ENCODE measurements at regions not wholly inside any gene's neighbourhood (a gene's known extent, or its start where the extent isn't known, plus 50 kb on each side); places are given as distances from the start of the nearest gene placed in this dataset.
A peak's percentile ranks its signal among the peaks of the same experiment; 100 is the strongest.
"Not testable (repeated sequence)": the region's sequence is repeated elsewhere in the genome, so short reads cannot be mapped to it uniquely, and the experiment has no call there.

DNA sequence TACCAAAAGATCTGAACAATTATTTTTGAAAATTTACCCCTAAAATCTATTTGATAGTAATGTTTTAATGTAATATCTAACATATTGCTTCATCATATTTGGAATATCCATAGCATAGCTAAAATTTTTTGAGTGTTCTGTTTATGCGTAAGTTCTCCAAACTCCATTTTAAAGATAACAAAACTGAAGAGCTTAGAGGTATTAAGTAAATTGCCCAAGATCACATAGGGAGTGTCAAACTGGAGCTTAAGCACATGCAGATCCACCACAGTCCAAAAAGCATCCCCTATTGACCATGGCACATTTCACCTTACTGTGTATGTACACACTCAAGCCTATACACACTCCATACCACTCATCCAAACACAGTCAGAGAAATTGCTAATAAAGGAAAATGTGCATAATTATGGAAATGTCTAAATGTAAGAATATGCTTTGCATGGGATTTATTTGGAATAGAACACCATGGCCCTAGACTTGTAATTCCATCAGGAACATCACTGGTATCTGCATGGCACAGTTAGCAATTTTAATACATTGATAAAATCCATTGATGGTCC, 85.2 kb upstream of the TGFBR2 start:
- DNase-seq (ENCODE audit: low spot score) = no peak

DNA sequence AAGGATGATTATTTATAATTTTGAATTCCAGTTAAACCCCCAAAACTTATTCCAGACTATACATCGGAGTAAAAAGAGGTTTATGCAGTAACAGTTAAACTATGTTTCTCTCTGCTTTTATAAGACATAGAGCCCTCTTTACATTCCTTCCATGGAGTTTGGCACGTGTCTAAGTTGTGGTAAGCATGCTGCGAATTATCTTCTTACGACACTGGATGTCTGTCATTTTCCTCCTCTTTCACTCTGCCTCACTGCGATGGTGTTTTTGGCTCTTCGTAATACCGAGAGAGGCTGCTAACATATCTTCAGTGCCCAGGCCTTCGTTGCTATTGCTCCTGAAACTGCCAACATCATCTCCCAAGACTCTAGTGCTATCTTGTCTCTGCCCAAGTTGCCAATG, 83.9 kb upstream of the TGFBR2 start:
- no peak for DNase-seq (ENCODE audit: low spot score)

GRCh38 chr3:30523366-30523765, 83.0 kb upstream of the TGFBR2 start:
- no peak for DNase-seq (ENCODE audit: low spot score)

- no peak for DNase-seq (ENCODE audit: low spot score)
These were observed 81.9 kb upstream of the TGFBR2 start for GRCh38 chr3:30524357-30525040.

GRCh38 chr3:30526031-30526430, 80.4 kb upstream of the TGFBR2 start:
- no peak for DNase-seq (ENCODE audit: low spot score)

DNA sequence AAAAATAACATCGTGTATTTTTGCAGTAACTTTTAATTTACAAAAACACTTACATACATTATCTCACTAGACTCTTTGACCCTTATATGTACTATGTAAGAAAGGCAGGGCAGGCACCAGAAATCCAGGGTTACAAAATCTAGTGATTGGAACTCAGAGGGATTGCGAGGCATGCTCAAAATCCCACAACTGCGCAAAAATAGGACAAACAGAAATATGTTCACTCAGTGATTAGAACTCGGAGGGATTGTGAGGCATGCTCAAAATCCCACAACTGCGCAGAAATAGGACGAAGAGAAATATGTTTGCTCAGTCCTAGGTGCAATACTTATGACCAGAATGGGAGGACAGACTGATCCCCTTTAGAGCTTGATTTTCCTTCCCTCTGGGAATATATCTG, 79.2 kb upstream of the TGFBR2 start:
- DNase-seq (ENCODE audit: low spot score) = no peak

DNA sequence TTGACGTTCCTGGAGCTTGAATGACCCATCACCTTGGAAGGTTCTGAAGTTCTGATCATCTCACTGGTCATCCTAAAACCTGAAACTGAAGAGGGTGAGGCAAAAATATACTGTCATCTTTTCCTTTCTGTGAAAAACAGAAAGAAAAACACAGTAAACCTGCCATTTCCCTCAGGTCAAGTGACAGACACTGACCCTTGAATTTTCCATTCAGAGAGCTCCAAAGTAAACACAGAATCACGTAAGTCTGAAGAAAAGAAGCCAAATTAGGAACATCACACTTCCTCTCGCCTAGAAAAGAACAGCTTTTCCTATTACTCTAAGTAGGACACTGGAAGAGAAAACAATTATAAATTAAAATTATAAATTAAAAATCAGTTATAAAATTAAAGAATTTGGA, 78.7 kb upstream of the TGFBR2 start:
- no peak for DNase-seq (ENCODE audit: low spot score)

DNA sequence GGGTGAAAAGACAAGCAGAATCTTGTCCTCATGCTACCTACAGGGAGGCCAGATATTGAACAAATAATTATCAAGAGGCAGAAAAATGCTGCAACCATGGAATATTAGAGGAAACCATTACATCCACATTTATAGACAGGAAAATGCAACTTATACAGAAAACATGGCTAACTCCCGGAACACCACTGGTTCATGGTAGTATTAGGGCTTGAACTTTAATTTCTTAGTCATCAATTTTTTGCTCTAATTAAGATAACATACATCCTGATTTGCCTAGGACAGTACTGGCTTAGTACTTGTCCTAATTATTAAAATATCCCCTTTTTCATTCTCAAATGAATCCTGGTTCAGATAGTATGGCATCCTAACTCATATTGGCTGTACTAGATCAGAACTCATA, 76.3 kb upstream of the TGFBR2 start:
- DNase-seq (ENCODE audit: low spot score) = no peak

DNA sequence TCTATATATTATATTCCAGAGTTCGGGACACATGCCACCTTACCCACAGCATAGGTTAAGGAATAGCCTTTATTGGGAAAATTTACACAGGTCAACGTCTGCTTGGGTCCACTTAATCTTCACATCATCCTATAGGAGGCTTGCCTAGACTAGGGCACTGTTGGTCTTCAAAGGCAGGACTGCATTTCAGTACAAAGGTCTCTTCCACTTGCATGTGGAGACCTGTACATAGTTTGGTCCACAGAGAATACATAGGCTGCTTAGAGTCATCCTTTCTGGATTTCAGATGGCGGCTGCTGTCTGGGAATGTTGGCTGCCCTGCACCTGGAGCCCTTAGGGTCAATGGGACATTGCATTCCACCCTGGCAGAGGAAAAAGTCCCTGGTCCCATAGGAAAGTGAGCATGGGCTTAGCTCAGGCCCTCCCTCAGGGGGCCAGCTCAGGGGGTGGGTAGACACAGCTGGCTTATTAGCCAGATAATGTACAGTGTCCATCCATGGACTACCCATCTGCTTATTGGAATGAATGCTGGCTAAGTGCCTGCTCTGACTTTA, 75.3 kb upstream of the TGFBR2 start:
- peak; percentile 21 for DNase-seq (ENCODE audit: low spot score)

DNA sequence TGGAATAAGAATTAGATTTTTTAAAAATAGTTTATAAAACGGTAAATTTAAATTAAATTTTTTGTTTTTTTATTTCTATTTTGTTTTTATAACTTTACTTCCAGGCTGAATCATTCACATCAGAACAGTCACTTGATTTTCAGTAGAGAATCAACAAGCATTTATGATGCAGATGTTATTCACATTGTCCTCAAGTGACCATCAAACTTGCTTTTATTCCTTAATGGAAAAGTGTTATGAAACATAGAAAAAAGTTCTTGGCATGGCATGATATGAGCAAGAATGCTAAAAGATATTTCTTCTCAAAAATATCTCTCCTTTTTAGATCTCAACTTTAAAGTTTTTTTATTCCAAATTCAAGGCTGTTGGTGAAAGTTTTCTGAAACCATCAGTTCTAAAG, 70.9 kb upstream of the TGFBR2 start:
- DNase-seq (ENCODE audit: low spot score) = no peak

DNA sequence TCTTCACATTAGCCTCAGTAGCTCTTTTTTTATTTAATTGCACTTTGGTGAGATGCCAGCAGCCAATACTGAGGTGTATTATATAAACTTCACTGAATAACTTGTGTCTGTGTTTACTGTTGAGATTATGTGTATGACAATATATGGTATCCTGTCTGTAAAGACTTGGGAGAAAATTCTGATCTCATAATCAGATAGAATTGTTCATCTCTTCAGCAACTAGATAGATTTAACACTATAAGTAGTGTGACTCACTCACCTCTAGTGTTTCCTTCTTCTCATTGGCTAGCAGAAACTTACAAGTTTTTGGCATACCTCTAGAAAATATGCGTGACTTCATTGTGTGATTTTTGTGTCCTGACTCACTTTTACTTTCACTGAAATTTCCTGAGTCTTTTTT, 67.6 kb upstream of the TGFBR2 start:
- DNase-seq (ENCODE audit: low spot score) = no peak

- DNase-seq (ENCODE audit: low spot score) = no peak
These were observed 67.2 kb upstream of the TGFBR2 start for GRCh38 chr3:30539206-30539605.

DNA sequence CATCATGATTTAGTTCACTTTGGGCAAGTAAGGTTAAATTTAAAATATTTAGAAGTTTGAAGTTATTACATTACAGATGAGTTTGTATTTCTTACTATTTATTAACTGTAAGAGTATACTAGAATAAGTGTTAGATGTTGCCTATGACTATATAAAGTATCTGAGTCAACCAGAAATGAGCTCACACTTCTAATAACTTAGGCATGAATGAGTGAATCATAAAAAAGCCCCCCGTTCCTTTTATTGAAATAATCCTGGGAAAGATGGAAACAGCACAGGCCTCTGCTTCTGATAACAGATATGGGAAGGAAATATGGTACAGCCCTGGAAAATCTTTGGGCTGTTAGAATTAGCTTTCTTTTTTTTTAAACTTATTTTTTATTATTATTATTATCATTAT, 66.6 kb upstream of the TGFBR2 start:
- no peak for DNase-seq (ENCODE audit: low spot score)

- not testable (repeated sequence) for DNase-seq (ENCODE audit: low spot score)
These were observed 65.2 kb upstream of the TGFBR2 start for GRCh38 chr3:30541156-30541555.

DNA sequence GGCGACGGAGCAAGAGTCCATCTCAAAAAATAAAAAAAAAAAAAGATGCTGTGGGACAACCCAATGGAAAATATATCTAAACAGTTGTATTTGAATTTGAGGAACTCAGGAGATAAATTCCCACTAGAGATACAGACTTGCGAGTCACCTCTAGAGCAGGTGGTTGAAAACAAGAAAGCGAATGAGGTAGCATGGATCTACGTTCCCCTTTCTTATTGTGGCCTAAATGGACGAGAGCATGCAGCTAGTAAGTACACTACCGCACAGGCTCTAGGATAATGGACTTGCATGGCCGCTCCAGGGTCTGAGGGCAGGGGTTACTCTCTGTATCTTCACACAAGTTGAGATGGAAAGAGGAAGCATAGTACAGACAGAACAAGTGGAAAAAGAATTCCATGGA, 63.5 kb upstream of the TGFBR2 start:
- DNase-seq (ENCODE audit: low spot score) = no peak

GRCh38 chr3:30544812-30545211, 61.6 kb upstream of the TGFBR2 start:
- DNase-seq (ENCODE audit: low spot score) = no peak

DNA sequence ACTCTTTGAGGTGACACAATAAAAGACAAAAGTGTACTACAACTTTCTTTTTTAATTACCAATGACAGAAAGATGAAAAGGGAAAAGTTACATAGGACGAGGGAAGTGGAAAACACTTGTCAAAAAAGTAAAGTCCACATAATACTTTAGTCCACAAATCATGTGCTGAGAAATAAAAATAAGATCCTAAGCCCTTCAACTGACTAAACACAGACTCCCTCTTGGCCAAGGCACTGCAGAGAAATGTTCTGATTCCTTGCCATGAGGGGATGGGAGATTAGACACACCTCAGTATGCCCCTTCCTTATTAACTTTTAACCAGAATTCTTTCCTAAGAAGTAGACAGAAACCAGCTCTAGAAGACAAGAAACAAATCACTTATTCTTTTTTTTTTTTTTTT, 59.5 kb upstream of the TGFBR2 start:
- no peak for DNase-seq (ENCODE audit: low spot score)

DNA sequence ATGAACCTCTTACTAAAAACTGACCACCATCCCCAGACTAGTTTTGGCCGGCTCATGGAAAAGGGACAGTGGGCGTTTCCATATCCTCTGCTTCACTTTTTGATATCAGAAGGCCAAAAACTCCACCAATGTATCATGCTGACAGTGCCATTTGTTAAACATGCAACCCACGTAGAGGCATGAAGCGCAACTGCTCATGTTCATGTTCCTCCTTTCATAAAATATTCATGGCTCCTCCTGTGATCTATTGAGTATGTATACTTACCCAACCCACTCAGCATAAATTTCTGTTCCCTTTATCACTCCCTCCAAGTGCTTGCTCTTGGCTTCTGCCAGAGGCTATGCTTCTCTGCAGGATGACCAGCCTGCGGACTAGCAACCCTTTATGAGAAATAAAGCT, 58.7 kb upstream of the TGFBR2 start:
- DNase-seq (ENCODE audit: low spot score) = no peak

GRCh38 chr3:30548600-30548999, 57.8 kb upstream of the TGFBR2 start:
- DNase-seq (ENCODE audit: low spot score) = no peak

DNA sequence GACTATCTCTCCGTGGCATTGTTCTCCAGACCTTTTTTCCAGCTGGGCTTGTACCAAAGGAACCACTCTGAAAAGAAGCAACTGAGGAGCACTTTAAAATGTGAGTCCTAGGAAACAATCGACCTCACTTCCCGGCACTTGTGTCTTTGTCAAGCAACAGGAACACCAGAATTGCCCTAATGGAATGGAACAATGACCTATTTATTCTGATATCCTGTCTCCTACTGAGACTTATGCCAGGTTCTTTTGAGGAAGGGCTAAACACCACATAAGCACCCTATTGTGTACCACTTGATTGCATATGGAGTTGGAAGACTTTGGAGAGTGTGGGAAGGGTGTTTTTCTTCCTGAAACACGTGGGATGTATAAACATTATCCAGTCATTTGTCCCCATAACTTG, 56.8 kb upstream of the TGFBR2 start:
- DNase-seq (ENCODE audit: low spot score) = no peak

GRCh38 chr3:30550246-30550645, 56.2 kb upstream of the TGFBR2 start:
- DNase-seq (ENCODE audit: low spot score) = no peak

DNA sequence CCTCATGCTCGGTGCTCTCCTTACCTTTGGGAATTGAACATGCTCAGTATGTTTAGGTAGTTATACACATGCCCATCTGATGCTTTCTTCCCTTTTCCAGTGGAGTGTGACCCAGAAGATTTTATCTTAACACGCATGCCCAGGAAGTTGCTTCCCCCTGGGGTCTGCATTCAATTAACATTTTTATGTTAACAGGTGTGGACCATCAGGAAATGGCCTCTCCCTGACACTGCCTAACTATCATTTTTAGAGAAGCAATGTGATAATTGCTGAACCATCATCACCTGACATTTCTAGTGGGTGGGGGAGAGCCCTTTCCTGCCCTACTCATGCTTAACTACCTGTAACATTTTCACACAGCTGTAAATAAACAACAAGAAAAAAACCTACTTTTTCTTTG, 55.1 kb upstream of the TGFBR2 start:
- DNase-seq (ENCODE audit: low spot score) = no peak

DNA sequence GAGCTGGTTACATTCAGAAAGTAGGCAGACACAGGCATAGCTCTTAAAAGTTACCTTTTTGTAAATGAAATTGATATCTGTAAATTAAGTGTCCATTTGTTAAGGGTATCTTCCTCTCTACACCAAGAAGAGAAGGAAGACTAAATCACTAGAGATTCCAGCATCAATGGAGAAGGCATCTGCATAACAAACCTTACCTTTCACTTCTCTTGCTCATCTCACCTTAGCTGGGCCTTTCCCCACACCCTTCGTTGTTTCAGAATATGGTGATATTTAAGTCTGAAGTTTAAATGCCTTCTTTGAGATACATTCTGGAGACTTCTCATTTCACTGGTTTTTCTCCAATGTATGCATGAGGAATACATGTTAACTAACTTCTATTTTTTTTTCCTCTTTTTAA, 54.5 kb upstream of the TGFBR2 start:
- DNase-seq (ENCODE audit: low spot score) = no peak

GRCh38 chr3:30553641-30554316, 52.6 kb upstream of the TGFBR2 start:
- DNase-seq (ENCODE audit: low spot score) = no peak

Data from HuH-7.5 (cell line).